ENCODE measurements at regions not wholly inside any gene's neighbourhood (a gene's known extent, or its start where the extent isn't known, plus 50 kb on each side); places are given as distances from the start of the nearest gene placed in this dataset.

- intact Hi-C loops (cut with micrococcal nuclease), result no loop called here
- DNase-seq (no peak), ATAC-seq (no peak)
Measured at GRCh38 chr2:183269956-183270355, 145.7 kb downstream of the NUP35 start.

- ATAC-seq (no peak), DNase-seq (no peak)
- intact Hi-C loops (cut with micrococcal nuclease), result no loop called here
Measured at GRCh38 chr2:183283209-183283608, 159.0 kb downstream of the NUP35 start.

- DNase-seq (no peak), ATAC-seq (no peak)
Measured at GRCh38 chr2:183284606-183285005, 160.4 kb downstream of the NUP35 start.

GRCh38 chr2:183291436-183291835 lies 167.2 kb downstream of the NUP35 start:
- ATAC-seq (no peak), DNase-seq (no peak)
- intact Hi-C loops (cut with micrococcal nuclease), result no loop called here

More at GRCh38 chr2:183284606-183285005, 160.4 kb downstream of the NUP35 start:
- intact Hi-C loops (cut with micrococcal nuclease), result no loop called here

- DNase-seq (no peak), ATAC-seq (no peak)
- intact Hi-C loops (cut with micrococcal nuclease), result no loop called here
Measured at GRCh38 chr2:183292028-183292427, 167.8 kb downstream of the NUP35 start.

GRCh38 chr2:183339311-183339710 lies 215.1 kb downstream of the NUP35 start:
- DNase-seq (no peak), ATAC-seq (no peak)
- intact Hi-C loops (cut with micrococcal nuclease), result no loop called here

- no peak for ATAC-seq
- intact Hi-C loops (cut with micrococcal nuclease), result no loop called here
- DNase-seq, result no peak
Measured at GRCh38 chr2:183341057-183341456, 216.8 kb downstream of the NUP35 start.

GRCh38 chr2:183347969-183348368 lies 223.7 kb downstream of the NUP35 start:
- DNase-seq (no peak), ATAC-seq (no peak)
- intact Hi-C loops (cut with micrococcal nuclease), result no loop called here

- DNase-seq, result no peak
- intact Hi-C loops (cut with micrococcal nuclease), result no loop called here
- ATAC-seq, result no peak
Measured at GRCh38 chr2:183348492-183348891, 224.2 kb downstream of the NUP35 start.

GRCh38 chr2:183349091-183349490 lies 224.8 kb downstream of the NUP35 start:
- ATAC-seq (no peak), DNase-seq (no peak)
- intact Hi-C loops (cut with micrococcal nuclease), result no loop called here

- intact Hi-C loops (cut with micrococcal nuclease), result no loop called here
- DNase-seq, result no peak
- ATAC-seq, result no peak
Measured at GRCh38 chr2:183359867-183360266, 235.6 kb downstream of the NUP35 start.

- intact Hi-C loops (cut with micrococcal nuclease), result no loop called here
- no peak for DNase-seq
- no peak for ATAC-seq
Measured at GRCh38 chr2:183371545-183371944, 247.3 kb downstream of the NUP35 start.

- no peak for ATAC-seq
- no peak for DNase-seq
- intact Hi-C loops (cut with micrococcal nuclease), result no loop called here
Measured at GRCh38 chr2:183375821-183376220, 251.6 kb downstream of the NUP35 start.

GRCh38 chr2:183383854-183384253 lies 259.6 kb downstream of the NUP35 start:
- no peak for DNase-seq

GRCh38 chr2:183389546-183390080 lies 265.4 kb downstream of the NUP35 start:
- no peak for ATAC-seq
- DNase-seq, result no peak
- intact Hi-C loops (cut with micrococcal nuclease), result no loop called here

More at GRCh38 chr2:183383854-183384253, 259.6 kb downstream of the NUP35 start:
- no peak for ATAC-seq
- intact Hi-C loops (cut with micrococcal nuclease), result no loop called here

GRCh38 chr2:183390109-183390508 lies 265.9 kb downstream of the NUP35 start:
- intact Hi-C loops (cut with micrococcal nuclease), result no loop called here
- ATAC-seq, result no peak
- DNase-seq, result no peak

GRCh38 chr2:183404392-183404791 lies 280.1 kb downstream of the NUP35 start:
- intact Hi-C loops (cut with micrococcal nuclease), result no loop called here
- ATAC-seq (no peak), DNase-seq (no peak)

GRCh38 chr2:183408562-183408961 lies 284.3 kb downstream of the NUP35 start:
- DNase-seq, result no peak
- ATAC-seq, result no peak
- intact Hi-C loops (cut with micrococcal nuclease), result no loop called here

- DNase-seq (no peak), ATAC-seq (no peak)
Measured at GRCh38 chr2:183409662-183410061, 285.4 kb downstream of the NUP35 start.

GRCh38 chr2:183416753-183417152 lies 292.5 kb downstream of the NUP35 start:
- DNase-seq (no peak), ATAC-seq (no peak)
- intact Hi-C loops (cut with micrococcal nuclease), result no loop called here

More at GRCh38 chr2:183409662-183410061, 285.4 kb downstream of the NUP35 start:
- intact Hi-C loops (cut with micrococcal nuclease), result no loop called here

- no peak for DNase-seq
- no peak for ATAC-seq
- intact Hi-C loops (cut with micrococcal nuclease), result no loop called here
Measured at GRCh38 chr2:183426825-183427224, 302.6 kb downstream of the NUP35 start.

- DNase-seq (no peak), ATAC-seq (no peak)
- intact Hi-C loops (cut with micrococcal nuclease), result no loop called here
Measured at GRCh38 chr2:183427558-183427957, 303.3 kb downstream of the NUP35 start.

Measured in left ventricle myocardium superior (tissue), 1 donor.